ENCODE measurements at regions not wholly inside any gene's neighbourhood (a gene's known extent, or its start where the extent isn't known, plus 50 kb on each side); places are given as distances from the start of the nearest gene placed in this dataset.
"Not testable (repeated sequence)": the region's sequence is repeated elsewhere in the genome, so short reads cannot be mapped to it uniquely, and the experiment has no call there.

DNA sequence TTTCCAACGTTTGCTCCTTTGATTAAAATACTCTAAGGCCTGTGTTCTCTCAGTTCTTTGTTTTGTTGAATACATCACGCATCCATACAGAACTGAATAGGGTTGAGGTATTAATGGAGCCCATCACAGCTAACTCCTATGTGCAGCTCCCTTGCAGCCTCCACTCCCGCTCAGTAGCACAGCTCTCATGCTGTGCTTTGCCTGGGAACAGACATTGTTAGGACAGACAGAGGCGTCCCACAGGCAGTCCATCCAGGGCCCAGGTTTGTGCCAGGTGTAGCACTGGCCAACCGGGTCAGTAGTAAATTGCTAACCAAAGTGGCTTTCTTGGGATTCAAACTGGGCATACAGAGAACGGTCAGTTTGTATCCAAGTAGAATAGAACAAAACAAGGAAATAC, 644.7 kb upstream of the NRP1 start:
- in situ Hi-C loops (cut with HindIII; ENCODE audit: low pct_unique_long_range_greater_than_20kb, low sequenced_read_pairs), result no loop called here
- no peak for DNase-seq (ENCODE audit: low read depth, low spot score)

GRCh38 chr10:33975481-33975880, 641.0 kb upstream of the NRP1 start:
- DNase-seq (ENCODE audit: low read depth, low spot score), result no peak
- in situ Hi-C loops (cut with HindIII; ENCODE audit: low pct_unique_long_range_greater_than_20kb, low sequenced_read_pairs), result no loop called here

DNA sequence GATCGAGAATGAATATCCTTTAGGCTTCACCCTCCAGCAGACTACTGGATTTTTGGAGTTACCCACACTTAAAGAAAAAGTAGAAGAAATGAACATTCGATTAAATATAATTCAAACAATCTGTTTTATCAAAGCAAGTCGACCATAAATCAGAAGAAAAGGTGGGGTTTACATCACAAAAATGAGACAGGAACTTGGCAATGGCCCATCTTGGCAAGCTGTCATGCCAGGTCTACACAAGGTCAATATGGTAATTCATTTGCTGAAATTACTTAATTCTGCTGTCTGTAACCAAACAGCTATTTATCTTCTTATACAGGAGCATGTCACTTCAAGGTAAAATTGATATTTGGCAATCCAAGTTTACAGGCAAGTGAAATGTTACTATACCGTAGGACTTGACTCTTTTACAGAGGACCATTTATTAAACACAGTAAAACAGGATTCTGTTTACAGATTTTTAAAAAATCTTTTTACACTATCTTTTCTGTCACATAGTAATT, 640.6 kb upstream of the NRP1 start:
- in situ Hi-C loops (cut with HindIII; ENCODE audit: low pct_unique_long_range_greater_than_20kb, low sequenced_read_pairs), result no loop called here
- no peak for DNase-seq (ENCODE audit: low read depth, low spot score)

GRCh38 chr10:33968983-33969382, 634.5 kb upstream of the NRP1 start:
- in situ Hi-C loops (cut with HindIII; ENCODE audit: low pct_unique_long_range_greater_than_20kb, low sequenced_read_pairs), result no loop called here
- DNase-seq (ENCODE audit: low read depth, low spot score), result no peak

DNA sequence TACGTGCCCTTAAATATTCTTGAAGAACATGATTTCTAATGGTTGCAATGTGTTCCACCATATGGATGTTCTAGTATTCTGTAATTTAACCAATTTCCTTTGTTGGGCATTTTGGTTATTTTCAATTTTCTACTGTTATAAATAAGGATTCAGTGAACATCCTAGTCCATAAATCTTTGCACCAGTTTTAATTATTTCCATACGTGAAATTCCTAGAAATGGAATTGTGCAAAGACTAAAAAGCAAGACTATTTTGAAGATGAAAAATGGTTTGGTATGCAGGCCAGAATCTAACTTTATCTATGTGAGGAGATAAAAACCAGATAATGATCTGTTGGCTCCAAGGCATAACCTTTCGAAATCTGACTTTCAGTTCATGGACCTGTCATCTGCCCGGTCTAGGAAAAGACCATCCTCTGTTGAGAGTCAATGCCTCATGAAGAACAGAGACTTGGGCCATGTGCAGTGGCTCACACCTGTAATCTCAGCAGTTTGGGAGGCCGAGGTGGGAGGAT, 633.2 kb upstream of the NRP1 start:
- DNase-seq (ENCODE audit: low read depth, low spot score), result no peak
- in situ Hi-C loops (cut with HindIII; ENCODE audit: low pct_unique_long_range_greater_than_20kb, low sequenced_read_pairs), result no loop called here

GRCh38 chr10:33966946-33967345, 632.5 kb upstream of the NRP1 start:
- no peak for DNase-seq (ENCODE audit: low read depth, low spot score)
- in situ Hi-C loops (cut with HindIII; ENCODE audit: low pct_unique_long_range_greater_than_20kb, low sequenced_read_pairs), result no loop called here

GRCh38 chr10:33965795-33966581, 631.5 kb upstream of the NRP1 start:
- DNase-seq (ENCODE audit: low read depth, low spot score), result no peak
- in situ Hi-C loops (cut with HindIII; ENCODE audit: low pct_unique_long_range_greater_than_20kb, low sequenced_read_pairs), result no loop called here

DNA sequence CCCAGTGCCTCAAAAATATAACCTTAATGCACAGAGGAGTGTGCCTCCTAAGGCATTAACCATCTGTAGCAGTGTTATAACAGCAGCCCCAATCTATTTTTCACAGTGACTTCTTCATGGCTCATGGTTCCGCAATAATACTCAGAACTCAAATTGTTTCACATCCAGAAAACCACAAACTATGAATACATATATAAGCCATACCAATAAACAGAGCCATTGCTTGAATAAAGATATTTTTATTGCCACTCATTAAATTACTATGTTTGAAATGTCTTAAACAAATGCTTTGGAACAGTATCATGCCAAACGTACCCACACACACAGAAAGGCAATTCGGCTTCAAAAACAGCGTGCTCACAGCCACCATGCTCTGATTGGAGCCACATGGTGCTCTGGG, 629.3 kb upstream of the NRP1 start:
- in situ Hi-C loops (cut with HindIII; ENCODE audit: low pct_unique_long_range_greater_than_20kb, low sequenced_read_pairs), result no loop called here
- no peak for DNase-seq (ENCODE audit: low read depth, low spot score)

DNA sequence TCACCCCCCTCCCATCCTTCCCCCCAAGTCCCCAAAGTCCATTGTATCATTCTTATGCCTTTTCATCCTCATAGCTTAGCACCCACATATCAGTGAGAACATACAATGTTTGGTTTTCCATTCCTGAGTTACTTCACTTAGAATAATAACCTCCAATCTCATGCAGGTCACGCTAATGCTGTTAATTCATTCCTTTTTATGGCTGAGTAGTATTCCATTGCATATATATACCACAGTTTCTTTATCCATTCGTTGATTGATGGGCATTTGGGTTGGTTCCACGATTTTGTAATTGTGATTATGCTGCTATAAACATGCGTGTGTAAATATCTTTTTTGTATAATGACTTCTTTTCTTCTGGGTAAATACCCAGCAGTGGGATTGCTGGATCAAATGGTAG, 621.9 kb upstream of the NRP1 start:
- DNase-seq (ENCODE audit: low read depth, low spot score); in situ Hi-C loops (cut with HindIII; ENCODE audit: low pct_unique_long_range_greater_than_20kb, low sequenced_read_pairs): not testable (repeated sequence)

- DNase-seq (ENCODE audit: low read depth, low spot score), result no peak
- in situ Hi-C loops (cut with HindIII; ENCODE audit: low pct_unique_long_range_greater_than_20kb, low sequenced_read_pairs), result no loop called here
These were observed 621.2 kb upstream of the NRP1 start for GRCh38 chr10:33955676-33956075.

GRCh38 chr10:33952692-33953360, 618.4 kb upstream of the NRP1 start:
- no peak for DNase-seq (ENCODE audit: low read depth, low spot score)
- in situ Hi-C loops (cut with HindIII; ENCODE audit: low pct_unique_long_range_greater_than_20kb, low sequenced_read_pairs), result no loop called here

DNA sequence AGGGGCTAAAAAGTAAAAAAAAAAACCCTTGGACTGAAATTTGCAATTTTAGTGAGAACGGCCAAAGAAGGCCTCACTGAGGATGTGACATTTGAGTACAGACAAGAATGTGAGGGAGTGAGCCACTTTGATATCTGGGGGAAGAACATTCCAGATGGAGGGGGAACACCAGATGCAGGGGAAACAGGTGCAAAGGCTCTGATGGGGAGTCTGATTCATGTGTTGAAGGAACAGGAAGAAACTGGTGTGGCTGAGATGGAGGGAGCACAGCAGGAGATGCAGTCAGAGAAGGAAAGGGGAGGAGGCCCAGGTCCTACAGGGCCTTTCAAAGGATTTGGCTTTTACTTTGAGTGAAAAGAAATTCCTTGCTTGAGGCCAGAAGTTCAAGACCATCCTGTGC, 615.7 kb upstream of the NRP1 start:
- in situ Hi-C loops (cut with HindIII; ENCODE audit: low pct_unique_long_range_greater_than_20kb, low sequenced_read_pairs), result no loop called here
- no peak for DNase-seq (ENCODE audit: low read depth, low spot score)

GRCh38 chr10:33947544-33947943, 613.1 kb upstream of the NRP1 start:
- no peak for DNase-seq (ENCODE audit: low read depth, low spot score)
- in situ Hi-C loops (cut with HindIII; ENCODE audit: low pct_unique_long_range_greater_than_20kb, low sequenced_read_pairs), result no loop called here

- in situ Hi-C loops (cut with HindIII; ENCODE audit: low pct_unique_long_range_greater_than_20kb, low sequenced_read_pairs), result no loop called here
- DNase-seq (ENCODE audit: low read depth, low spot score), result no peak
These were observed 610.6 kb upstream of the NRP1 start for GRCh38 chr10:33945051-33945450.

DNA sequence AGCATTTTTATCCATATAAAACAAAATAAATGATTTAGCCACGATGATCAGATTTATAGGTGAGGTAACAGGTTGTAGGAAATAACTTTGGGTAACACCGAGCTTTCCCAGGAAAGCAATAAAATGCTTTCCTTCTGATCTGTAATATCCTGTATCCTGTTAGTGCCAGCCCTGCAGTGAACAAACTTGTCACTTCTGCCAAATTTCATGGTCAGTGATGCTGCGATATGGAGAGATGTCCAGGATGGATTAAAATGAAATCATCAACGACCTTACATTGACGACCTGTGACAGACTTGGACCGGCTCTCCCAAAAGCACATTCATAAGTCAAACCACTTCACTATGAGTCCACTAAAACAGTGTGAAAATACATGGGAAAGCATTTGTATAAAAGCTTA, 608.0 kb upstream of the NRP1 start:
- DNase-seq (ENCODE audit: low read depth, low spot score), result no peak
- in situ Hi-C loops (cut with HindIII; ENCODE audit: low pct_unique_long_range_greater_than_20kb, low sequenced_read_pairs), result no loop called here

DNA sequence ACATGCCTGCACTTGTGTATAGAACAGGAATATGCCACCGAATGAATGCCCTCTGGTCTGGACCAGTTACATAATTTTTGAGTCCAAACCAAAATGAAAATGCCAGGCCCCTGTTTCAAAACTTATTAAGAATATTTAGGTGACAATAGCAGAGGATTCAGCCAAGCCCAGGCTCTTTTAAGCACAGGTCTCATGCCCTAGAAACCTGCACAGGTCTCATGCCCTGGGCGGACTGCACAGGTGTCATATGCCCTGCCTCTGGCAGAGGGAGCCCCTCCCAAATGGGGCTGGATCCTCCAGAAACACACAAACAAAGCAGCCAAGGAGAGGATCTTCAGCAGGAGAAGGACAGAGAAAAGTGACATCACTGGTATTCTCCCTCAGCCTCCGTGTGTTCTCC, 605.4 kb upstream of the NRP1 start:
- in situ Hi-C loops (cut with HindIII; ENCODE audit: low pct_unique_long_range_greater_than_20kb, low sequenced_read_pairs), result no loop called here
- DNase-seq (ENCODE audit: low read depth, low spot score), result no peak

DNA sequence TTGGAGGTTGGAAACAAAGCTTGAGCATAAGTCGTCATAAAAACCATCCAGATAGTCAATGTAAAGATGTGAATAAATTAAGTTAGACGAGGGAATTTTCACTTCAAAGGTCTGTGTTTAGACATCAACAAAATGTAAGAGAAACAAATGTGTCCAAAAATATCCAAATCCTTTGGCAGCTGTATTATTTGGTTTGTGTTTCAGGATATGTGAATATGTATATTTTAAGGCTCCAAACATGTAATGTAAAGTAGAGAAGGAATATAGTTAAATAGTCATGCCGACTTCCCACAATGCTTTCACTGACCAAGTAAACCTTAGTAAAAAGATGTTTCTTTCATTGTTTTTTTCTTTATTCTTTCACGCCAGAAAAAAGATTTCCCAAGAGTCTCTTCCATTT, 604.9 kb upstream of the NRP1 start:
- in situ Hi-C loops (cut with HindIII; ENCODE audit: low pct_unique_long_range_greater_than_20kb, low sequenced_read_pairs), result no loop called here
- DNase-seq (ENCODE audit: low read depth, low spot score), result no peak

- in situ Hi-C loops (cut with HindIII; ENCODE audit: low pct_unique_long_range_greater_than_20kb, low sequenced_read_pairs), result no loop called here
These were observed 603.5 kb upstream of the NRP1 start for GRCh38 chr10:33938001-33938400.

More at GRCh38 chr10:33938001-33938400, 603.5 kb upstream of the NRP1 start:
- no peak for DNase-seq (ENCODE audit: low read depth, low spot score)
